Stimulated activated CD4-positive, alpha-beta T cell treated with anti-CD3 and anti-CD28 coated beads, Interleukin-4, amount 100 ng/mL, for 1 hour (primary cell): ENCODE measurements at regions not wholly inside any gene's neighbourhood (a gene's known extent, or its start where the extent isn't known, plus 50 kb on each side); places are given as distances from the start of the nearest gene placed in this dataset.
"Not testable (repeated sequence)": the region's sequence is repeated elsewhere in the genome, so short reads cannot be mapped to it uniquely, and the experiment has no call there.

Experiments used
- DNase-seq: peaks from one replicate; pipeline ENCODE4 v3.0.0-alpha.2; 2020

GRCh38 chr16:72501739-72502593 lies 330.0 kb upstream of the PMFBP1 start:
- DNase-seq, result peak; percentile 23

GRCh38 chr16:72500545-72500944 lies 328.6 kb upstream of the PMFBP1 start:
- no peak for DNase-seq

- no peak for DNase-seq
These were observed 321.9 kb upstream of the PMFBP1 start for GRCh38 chr16:72493716-72494415.

GRCh38 chr16:72487283-72487682 lies 315.3 kb upstream of the PMFBP1 start:
- no peak for DNase-seq

- DNase-seq, result no peak
These were observed 310.7 kb upstream of the PMFBP1 start for GRCh38 chr16:72482695-72483094.

DNA sequence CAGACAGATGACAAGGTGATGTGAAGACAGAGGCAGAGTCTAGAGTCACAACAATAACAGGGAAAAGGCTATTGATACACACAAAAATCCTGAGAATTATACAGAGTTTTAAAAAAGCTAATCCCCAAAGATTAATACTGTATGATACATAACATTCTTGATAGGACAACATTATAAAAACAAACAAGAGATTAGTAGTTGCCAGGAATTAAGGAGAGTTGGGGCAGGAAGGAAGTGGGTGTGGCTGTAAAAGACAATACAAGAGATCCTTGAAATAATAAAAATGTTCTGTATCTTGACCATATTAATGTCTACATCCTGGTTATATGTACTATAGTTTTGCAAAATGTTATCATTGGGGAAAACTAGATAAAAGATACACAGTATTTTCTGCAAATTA lies 309.5 kb upstream of the PMFBP1 start:
- no peak for DNase-seq

- DNase-seq, result no peak
These were observed 309.0 kb upstream of the PMFBP1 start for GRCh38 chr16:72480911-72481310.

- DNase-seq, result no peak
These were observed 303.7 kb upstream of the PMFBP1 start for GRCh38 chr16:72475688-72476087.

DNA sequence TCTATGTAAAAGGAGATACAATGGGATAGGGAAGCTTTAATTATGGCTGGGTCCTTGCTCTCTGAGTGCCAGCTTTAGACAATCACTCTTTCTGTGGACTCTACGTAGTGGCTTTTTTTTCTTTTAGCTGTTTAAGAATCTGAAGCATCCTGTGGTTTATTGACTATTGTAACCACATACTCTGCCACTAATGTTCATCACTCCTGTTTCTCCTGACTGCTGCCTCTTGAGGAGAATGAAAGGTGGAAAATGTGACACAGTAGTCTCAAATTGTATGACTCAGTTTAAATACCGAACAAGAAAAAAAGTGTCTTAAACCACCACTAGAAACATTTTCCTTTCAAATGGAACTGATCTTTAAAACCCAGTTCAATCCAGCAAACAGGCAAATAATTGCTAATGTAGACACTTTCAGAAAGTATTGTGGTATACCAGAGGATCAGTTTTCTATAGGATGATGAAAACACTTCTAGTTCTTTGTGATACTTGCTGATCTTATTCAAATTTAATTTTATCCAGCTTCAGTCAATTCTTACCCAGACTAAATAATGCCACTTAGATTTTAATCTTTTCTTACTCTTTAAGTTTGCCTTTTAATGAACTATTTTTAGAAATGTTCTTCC lies 302.7 kb upstream of the PMFBP1 start:
- DNase-seq, result no peak

GRCh38 chr16:72473631-72474030 lies 301.7 kb upstream of the PMFBP1 start:
- DNase-seq, result no peak

DNA sequence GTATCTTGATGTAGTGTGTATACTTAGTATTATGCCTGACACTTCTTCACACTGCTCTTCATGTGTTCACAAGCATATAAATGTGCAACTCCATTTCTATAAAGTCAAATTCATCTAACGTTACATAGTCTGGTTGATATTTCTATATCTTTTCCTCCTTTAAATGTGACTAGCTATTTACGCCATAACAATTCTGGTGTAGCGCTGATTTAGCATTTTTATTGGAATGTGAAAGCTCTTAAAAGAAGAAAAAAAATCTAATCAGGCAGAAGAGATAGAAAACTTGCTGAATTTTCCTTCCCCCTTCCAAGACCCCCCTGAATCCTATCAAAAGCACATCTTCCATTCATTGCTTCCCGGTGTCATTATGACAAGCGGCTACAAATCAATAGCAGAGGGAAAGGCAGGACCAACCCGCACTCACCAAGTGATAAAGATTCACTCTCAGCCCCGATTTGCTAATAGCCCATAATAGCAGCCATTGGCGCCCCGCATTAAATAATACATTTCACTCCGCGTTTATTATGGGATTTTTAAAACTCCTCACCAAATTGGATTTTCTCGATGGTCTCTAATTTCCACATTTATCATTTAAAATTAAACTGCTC lies 299.5 kb upstream of the PMFBP1 start:
- DNase-seq, result no peak

- no peak for DNase-seq
These were observed 298.6 kb upstream of the PMFBP1 start for GRCh38 chr16:72470541-72470940.

DNA sequence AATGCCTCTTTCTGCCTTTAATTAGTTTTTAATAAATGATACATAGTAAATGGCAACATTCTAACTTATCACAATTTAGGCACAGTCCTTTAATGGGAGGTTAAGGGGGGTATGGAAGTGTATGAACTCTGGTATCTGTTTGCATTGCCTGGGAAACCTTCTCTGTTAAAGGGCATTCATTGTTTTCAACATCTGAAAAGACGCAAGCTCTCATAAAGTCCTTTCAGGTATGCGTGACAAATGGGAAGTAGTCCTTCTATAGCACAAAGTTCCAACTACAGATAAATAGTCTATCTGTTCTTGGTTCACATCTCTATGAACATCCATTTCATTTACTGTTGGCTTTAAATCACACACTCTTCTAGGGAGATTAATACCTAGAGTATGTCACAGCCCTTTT lies 298.0 kb upstream of the PMFBP1 start:
- no peak for DNase-seq

DNA sequence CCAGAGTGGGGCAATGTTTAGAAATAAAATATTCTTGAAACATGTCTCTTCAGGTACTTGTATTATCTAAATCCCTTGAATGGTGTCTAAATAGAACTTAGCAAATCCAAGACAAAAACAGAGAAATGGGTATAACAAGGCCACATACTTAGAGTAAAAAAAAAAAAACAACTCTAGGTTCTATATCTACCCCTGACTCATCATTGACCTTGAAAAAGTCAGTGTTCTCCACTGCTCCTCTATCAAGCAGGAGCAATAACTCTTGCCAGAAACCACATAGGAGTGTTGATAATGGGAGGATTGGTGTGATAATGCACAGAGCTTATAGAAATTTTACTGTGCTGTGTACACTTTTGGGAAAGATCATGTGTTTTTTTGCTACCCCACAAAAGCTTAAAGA lies 296.6 kb upstream of the PMFBP1 start:
- DNase-seq, result no peak

DNA sequence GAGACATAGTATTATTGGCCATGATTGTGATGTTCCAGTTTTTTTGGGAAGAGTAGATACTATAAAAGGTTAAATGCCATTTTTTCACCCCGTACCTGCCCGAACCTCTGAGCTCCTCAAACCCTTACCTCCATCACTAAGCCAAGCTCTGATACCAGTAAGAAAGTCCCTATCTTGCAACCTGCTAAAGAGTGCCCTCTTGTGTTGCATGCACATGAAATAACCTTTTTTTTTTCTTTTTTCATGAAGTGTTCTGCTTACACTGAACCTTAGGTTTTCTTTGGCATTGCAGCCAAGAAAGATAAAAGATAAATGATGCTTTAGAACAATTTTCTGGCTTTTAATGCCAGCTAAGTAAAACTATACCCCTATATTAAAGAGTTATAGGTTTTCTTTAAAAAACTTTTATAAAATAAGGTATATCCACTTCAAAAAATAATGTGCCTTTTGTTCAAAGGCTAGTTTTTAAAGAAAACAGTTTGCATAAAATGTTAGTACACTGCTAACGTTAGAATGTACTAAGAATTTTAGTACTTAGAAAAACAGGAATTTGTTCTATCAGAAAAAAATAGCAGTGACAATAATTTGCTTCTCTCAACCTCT lies 295.3 kb upstream of the PMFBP1 start:
- no peak for DNase-seq

DNA sequence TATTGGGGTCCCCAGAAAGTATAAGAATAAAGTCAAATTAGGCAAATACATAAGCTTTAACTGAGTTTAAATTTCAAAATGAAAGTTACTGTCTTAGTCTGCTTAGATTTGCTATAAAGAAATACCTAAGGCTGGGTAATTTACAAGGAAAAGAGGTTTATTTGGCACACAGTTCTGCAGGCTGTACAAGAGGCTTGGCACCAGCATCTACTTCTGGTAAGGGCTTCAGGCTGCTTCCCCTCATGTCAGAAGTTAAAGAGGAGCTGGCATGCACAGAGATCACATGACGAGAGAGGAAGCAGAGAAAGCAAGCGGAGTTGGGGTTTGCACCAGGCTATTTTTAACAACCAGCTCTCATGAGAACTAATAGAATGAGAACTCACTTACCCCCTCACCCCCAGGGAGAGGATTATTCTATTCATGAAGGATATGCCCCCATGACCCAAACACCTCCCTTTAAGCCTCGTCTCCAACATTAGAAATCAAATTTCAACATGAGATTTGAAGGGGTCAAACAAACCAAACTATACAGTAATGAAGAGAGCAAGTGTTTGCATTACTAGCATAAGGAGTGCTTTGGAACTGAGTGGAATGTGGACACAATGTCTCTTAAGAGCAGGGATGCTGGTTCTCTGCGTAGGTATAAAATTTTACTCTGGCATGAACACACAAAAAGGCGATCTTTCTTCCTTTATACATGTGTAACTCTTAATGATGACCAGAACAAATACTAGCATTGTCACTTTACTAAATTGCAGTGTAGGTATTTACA lies 292.8 kb upstream of the PMFBP1 start:
- no peak for DNase-seq

DNA sequence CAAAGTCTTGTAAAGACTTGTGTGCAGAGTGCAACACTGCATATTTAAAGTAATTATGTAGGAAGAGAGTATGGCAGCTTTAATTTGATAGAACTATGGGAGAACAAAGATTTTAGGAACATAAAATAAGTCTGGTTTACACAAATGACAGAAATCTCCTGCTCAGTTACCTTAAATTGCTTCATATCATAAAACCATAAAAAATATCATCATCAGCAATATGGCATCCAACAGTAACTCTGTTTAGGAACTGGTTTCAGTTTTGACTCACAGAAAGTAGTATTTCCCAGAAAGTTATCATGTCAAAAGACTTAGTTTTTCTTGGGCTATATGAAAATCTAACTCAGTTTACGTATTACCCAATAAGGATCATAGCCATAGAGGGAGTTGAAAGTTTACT lies 292.1 kb upstream of the PMFBP1 start:
- DNase-seq, result no peak

GRCh38 chr16:72458035-72458434 lies 286.1 kb upstream of the PMFBP1 start:
- no peak for DNase-seq

DNA sequence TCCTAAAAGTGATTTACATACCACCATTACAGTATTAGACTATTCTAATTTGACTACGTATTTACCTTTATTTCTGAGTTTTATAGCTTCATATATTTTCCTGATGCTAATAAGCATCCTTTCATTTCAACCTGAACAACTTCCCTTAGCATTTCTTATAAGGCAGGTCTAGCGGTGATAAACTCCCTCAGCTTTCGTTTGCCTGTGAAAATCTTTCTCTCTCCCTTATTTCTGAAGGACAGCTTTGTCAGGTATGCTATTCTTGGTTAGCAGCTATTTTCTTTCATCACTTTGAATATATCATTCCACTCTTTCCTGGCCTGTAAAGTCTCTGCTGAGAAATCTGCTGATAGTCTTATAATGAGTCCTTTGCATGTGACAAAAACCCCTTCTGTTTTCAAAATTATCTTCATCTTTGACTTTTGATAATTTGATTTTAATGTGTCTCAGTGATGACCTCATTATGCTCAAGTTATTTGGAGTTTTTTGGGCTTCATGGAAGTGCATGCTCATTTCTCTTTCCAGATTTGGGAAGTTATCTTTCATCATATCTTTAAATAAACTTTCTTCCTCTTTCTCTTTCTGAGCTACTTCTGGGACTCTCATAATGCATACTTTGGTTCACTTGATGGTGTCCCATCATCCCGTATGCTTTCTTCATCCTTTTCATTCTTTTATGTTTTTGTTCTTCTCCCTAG lies 285.4 kb upstream of the PMFBP1 start:
- no peak for DNase-seq

DNA sequence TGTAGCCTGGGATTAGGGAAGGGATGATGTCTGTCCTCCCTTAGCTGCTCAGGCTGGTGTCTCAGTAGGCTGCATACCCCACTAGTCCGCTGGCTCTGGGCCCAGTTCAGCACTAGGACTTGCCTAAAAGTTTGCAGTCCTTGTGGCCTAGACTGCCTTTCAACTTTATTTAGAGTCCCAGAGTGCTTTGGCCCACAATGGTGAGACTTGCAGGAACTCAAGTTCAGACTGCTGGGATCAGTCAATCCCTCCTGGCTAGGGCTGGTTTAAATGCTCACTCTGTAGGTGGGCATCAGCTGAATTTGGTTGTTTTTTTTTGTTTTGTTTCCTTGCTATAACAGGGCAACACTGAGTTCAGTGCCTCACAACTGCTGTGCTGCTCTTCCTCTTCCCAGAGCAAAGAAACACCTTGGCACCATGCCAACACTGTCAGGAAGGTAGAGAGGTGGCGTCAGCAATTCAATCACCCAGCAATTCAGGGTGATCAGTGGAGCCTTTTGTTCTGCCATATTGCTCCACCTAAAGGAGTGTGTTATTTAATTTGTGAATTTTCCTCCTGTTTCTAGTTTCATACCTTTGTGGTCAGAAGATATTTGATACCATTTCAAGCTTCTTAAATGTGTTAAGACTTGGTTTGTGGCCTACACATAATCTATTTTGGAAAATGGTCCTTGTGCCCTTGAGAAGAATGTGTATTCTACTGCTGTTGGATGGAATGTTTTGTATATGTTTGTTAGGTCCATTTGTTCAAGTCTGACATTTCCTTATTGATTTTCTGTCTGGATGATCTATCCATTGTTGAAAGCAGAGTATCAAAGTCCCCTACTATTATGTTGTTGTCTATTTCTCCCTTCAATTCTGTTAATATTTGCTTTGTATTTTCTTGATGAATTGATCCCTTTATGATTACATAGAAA lies 284.0 kb upstream of the PMFBP1 start:
- DNase-seq, result no peak

GRCh38 chr16:72453856-72454255 lies 281.9 kb upstream of the PMFBP1 start:
- not testable (repeated sequence) for DNase-seq
